LoVo (cell line): ENCODE measurements at regions not wholly inside any gene's neighbourhood (a gene's known extent, or its start where the extent isn't known, plus 50 kb on each side); places are given as distances from the start of the nearest gene placed in this dataset.
A peak's percentile ranks its signal among the peaks of the same experiment; 100 is the strongest.

Experiments used
- DNase-seq: peaks from one replicate; pipeline ENCODE4 v3.0.0-alpha.2; 2016; ENCODE audit warnings: low spot score

DNA sequence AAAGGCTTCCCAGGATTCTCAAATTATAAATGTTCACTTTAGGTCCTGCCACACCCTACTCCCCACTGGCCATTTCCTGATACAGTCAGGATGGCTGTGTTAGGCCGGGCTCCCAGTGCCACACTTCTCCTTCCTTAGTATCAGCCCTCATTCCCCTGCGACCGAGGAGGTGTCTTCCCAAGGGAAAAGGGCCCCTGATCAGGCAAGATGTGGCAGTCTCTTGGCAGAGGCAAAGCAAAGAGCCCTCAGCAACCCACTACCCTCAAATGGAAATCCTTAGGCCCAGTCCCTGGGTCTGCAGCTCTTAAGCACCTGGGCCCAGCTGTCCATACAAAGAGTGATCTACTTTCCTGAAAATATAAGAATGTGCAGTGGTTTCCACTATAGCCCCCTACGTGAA is 96.5 kb upstream of the VASH1 start:
- no peak for DNase-seq

DNA sequence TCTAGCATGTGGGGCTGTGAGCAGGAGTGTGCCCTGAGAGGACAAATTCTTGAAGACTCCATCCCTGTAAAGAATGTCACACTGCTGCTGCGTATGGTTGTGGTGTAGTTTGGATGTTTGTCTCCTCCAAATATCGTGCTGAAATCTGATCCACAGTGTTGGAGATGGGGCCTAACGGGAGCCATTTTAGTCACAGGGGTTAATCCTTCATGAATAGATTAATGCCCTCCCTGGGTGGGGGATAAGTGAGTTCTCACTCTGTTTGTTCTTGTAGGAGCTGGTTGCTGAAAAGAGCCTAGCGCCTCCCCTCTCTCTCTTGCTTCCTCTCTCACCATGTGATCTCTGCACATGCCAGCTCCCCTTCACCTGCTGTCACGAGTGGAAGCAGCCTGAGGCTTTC is 94.5 kb upstream of the VASH1 start:
- no peak for DNase-seq

DNA sequence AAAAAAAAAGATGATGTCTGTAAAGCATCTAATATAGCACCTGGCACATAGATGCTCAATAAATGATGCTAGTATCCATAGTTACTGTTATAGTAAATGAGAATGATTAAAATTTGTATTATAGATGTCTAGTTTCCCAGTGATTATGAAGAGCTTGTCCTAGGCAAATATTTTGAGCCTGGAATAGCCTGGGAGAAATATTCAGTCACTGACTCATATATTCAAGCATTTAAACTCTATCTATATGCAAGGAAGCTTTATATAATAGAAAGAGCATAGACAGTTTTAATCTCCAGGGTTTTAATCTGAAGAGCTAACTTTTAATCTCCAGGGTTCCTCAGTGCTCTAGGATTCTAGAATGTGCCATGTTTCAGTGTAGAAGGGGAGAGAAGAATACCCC is 91.5 kb upstream of the VASH1 start:
- DNase-seq: no peak

DNA sequence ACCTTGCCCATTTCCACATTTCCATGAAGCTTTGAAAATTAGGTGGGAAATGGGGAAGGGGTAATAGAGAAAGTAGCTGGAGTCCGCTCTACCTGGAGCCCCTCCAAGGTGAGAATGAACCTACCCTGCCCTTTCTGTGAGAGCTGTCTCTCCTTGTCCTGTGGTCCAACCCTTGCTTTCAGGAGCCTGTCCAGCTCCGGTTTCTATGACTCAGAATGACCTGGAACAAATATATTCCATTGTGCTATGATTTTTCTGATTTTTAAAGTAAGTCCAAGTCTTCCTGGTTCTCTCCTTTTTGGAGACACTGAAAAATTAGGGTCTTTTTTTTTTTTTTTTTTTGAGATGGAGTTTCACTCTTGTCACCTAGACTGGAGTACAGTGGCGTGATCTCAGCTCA is 89.1 kb upstream of the VASH1 start:
- no peak for DNase-seq

DNA sequence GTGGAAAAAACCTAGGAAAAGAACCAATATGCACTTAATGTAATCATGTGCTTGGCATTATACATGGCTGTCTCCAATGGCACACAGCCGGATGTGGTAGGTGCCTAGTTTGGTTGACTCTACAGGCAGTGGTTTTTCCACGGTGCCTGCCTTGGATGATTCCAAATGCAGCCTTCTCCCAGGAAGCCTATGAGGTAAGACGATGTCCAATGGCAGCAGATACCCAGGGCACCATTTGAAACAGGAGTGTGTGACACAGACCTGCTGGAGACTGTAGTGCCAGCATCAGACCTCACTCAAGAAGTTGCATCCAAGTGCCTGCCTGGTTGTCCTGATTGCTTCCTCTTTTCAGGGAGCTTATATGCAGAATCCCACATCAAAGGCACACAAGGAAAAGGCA is 88.0 kb upstream of the VASH1 start:
- no peak for DNase-seq

DNA sequence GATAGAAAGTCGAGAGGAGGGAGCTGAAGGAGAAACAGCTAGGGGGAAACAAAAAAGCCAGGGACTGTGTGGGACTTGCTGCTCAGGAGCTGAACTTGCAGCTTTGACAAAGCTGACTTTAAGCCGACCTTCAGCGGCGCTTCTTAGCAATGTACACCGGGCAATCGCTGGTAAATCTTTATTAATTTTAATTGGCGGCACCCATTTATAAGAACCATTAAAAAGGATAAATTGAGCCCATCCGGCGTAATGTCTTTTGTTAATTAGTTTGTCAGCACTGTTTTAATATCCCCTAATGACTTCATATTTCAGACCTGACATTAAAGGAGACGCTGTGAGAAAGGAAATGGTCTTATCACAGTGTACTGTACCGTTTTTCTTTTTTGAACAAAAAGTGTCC is 86.2 kb upstream of the VASH1 start:
- DNase-seq: no peak

DNA sequence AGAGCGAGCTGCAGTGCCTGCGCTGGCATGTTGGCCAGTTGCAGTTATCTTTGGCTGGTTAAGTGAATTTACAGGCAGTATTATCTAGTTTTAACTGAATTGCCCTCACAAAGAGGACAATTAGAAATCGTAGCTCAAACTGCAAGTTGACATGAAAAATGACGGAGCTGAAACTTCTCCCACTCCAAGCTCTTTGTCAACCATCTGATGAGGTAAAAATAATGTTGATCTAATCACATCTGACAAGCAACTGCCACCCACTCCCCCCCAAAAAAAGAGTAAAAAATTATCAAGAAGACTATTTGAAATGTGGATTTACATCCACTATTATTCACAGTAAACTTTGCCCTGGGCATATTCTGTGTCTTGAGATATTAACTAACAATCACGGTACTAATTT is 84.7 kb upstream of the VASH1 start:
- no peak for DNase-seq

DNA sequence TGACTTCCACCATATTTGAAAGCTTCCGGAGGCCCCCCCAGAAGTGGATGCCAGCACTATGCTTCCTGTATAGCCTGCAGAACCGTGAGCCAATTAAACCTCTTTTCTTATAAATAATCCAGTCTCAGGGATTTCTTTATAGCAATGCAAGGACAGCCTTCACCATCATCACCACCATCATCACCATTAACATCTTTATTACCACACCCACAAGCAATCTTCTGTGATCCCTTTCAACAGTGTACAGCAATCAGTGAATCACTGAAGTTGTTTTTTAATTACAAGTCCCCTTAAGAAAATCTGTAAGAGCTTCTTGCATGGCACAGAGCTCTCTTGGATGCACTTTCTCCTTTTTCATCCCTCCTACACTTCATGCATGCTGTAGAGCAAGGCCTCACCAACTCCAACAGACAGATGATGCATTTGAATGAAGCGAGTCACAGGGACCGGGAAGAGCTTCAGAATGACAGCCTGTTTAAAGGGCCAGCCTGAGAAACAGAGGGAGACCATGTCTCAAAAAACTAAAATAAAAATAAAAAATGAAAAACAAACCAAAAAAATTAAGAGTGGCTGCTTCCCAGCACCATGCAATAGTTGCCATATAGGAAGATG is 83.6 kb upstream of the VASH1 start:
- no peak for DNase-seq

DNA sequence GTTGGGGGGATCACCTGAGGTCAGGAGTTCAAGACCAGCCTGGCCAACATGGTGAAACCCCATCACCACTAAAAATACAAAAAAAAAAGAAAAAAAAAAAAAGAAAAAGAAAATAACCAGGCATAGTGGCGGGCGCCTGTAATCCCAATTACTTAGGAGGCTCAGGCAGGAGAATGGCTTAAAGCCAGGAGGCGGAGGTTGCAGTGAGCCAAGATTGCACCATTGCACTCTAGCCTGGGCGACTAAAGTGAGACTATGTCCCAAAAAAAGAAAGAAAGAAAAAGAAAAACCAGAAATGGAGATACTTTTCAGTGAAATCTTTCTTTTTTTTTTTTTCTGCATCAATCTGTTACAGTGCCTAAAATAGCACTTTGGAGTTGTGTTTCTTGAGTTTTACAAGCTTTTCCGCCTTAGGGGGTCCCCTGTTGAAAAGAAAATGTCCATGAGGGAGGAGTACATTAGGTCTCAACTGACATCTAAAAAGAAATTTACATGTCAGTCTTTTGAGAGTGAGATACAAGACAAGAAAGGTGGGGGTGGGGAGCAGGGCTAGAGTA is 82.9 kb upstream of the VASH1 start:
- no peak for DNase-seq

DNA sequence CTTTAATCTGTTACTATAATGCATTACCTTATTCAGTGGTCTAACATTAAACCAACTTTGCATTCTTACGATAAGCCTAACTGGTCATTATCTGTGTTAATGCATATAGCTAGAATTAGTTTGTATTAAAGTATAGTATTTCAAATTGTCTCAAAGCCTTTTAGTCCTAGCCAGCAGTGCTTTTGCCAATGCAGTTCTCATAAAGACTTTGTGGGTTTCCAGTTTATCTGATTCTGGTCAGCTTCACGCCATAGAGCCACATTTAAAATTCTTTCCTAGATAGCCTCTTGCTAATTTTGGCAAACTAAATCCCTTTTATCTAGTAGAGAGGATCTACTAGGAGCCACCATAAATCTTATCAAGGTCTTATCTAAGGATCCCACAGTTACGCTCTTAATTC is 78.9 kb upstream of the VASH1 start:
- no peak for DNase-seq

DNA sequence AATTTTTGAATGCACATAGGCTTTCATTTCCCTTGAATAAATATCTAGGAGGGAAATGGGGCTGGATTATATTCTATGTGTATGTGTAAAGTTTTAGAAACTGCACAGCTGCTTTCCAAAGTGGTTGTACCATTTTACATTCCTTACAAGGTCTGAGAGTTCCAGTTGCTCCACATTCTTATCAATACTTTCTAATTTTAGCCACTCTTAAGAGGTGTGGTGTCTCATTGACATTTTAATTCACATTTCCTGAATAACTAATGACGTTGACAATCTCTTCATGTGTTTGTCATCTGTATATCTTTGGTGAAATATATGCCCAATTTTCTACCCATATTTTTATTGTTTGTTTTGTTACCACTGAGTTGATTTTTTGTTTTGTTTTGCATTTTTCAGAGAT is 74.6 kb upstream of the VASH1 start:
- no peak for DNase-seq

DNA sequence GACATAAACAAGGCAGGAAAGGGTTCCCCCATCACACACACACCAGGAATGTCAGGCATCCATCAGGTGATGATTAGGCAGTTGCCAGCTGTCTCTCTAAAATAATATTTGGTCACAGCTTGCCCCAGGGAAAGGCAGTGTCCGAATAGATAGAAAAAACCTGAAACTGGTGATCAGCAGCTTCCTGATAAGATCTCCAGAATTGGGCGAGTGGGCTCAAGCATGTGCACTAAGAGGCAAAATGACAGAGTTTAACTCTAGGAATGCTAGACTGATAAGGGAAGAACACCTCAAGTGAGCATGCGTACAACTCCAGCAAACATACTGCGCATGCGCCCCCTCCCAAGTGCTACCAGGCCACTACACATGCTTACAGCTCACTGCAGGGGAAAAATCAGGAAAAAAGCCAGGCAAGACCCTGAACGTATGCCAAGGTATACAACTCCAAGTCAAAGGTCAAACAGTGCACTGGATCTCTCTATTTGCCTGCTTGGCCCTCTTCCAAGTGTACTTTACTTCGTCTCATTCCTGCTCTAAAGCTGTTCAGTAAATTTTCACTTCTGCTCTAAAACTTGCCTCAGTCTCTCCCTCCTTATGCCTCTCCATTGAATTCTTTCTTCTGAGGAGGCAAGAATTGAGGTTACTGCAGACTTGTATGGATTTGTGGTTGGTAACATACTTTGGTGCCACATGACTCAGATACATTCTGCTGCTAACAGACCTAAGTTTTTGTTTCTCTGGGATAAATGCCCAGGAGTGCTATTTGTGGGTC is 73.5 kb upstream of the VASH1 start:
- peak; percentile 52 for DNase-seq

DNA sequence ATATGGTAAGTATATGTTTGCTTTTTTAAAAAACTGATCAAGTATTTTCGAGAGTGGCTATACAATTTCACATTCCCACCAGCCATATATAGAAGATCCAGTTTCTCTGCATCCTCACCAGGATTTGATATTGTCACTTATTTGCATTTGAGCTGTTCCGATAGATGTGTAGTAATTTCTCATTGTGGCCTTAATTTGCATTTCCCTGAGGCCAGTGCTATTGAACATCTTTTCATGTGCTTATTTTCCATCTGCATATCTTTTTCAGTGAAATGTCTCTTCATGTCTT is 72.9 kb upstream of the VASH1 start:
- DNase-seq: no peak

DNA sequence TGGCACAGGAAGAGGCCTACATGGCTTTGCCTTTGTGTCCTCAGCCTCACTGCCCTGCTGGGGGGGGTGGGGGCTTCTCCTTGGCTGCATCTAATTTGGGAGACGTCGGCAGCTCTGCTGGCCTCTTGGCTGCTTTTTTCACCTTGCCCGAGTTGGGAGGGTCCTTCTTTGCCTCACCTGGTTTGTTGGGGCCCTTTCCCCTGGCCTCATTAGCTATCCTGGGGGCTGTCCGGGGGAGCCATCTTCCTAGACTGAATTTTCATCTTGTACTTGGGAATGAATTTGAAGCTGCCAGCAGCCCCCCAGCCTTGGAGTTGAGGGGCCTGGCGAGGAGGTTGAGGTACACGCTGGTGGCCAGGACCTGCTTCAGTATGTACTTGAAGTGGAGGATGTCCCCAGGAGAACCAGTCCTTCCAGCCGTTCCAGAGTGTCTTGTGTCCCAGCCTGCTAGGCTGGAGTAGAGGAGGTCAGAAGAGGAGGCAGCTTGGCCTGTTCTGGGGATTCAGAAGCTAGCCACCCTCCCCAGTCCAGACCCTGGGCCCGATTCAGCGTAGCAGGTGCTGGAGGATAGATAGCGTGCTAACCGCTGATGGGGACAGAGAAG is 70.7 kb upstream of the VASH1 start:
- no peak for DNase-seq

DNA sequence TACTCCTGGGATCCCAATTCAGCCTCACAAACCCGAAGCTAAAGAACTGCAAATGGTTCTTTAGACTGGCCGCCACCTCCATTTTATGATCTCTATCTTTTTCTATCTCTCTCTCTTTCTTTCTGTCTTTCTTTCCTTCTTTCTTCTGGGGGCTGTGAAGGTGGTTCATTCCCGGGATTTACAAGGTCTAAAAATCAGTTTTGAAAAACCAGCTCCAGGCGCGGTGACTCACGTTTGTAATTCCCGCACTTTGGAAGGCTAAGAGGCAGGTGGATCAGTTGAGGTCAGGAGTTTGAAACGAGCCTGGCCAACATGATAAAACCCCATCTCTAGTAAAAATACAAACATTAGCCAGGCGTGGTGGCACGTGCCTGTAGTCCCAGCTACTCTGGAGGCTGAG is 67.2 kb upstream of the VASH1 start:
- DNase-seq: no peak

DNA sequence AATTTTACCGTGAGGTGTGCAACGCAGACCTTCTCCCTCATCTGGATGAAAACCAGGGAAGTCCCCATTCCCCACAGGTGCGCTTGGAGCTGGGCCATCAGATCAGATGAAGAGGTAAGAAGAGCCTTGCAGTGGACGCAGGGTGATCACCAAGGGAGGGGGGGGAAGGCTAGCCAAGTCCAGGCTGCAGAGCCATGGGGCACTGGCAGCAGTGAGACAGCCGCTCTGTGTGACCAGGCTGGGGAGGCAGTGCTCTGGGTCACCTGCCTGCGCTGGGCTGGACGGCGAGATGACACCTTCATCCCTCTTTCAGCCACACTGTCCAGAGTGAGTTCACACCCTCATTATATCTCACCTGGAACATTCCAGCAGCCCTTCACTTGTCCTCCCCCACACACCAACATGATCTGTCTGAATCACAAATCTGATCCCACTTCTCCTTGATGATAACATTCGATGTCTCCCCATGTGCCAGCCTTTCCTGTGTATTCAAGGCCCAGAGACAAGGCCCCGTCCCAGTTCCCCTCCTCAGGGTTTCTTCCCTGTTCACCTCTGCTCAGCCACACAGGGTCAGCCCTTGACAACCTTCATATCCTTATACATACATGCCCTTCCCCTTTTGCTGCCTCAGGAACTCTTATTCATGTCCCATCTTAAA is 65.9 kb upstream of the VASH1 start:
- no peak for DNase-seq

DNA sequence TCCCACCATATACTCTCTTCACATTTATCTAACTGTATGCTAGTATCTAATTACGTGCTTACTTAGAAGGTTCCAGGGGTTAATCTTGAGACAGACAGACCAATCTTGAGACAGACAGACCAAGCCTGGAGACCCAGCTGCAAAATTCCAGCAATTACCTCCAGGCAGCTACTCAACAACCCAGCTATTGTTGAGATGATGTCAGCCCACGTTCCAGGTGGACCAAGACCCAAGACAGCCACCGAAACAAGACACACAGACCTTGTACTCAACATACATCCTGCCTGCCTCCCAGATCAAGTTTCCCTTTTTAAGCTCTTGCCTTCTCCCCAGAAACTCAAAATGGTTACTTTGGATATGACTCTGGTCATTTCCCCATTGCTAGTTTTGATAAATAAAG is 64.9 kb upstream of the VASH1 start:
- DNase-seq: no peak

DNA sequence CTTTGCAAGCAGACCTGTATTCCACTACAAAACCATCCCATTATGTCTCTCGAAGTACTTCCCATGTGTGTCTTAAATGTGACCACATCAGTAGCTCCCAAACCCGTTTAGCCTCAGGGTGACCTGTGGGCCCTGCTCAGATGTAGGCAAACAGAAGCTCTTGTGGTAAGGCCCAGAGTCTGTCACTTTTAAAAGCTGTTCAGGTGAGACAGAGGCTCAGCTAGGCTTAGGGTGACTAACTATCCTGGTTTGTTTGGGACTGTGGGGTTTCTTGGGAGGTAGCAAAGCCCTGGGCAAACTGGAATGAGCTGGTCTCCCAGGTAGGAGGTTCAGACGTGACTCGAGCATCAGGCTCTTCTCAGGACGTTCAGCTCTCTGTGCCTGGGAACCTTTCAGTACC is 64.5 kb upstream of the VASH1 start:
- no peak for DNase-seq

DNA sequence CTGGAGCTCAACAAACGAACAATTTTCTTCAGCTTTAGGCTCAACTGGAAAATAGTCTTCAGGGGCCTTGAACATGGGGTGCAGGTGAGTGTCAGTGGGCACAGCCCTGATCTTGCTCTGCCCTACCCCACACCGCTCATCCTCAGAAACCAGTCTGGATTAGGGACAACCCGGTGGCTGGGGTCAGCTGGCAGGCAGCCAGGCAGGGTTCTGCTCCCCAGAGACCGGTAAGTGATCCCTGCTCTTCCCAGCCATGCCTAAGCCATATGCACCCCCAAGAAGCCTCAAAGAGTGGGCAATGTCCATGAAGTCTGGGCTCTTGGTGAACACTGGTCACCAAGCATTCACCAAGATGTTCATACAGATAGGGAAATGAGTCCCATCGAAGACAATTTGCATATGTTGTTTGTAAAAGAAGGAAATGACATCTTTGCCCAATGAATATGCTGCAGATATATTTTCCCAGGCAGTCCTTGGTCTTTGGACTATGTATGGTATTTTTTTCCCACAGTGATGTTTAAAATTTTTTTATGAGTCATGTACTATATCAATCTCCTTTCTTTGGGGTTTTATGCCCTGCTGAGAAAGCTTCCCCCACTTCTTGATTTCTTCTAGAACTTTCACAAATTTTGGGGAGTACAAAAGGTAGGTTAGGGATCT is 63.9 kb upstream of the VASH1 start:
- no peak for DNase-seq

DNA sequence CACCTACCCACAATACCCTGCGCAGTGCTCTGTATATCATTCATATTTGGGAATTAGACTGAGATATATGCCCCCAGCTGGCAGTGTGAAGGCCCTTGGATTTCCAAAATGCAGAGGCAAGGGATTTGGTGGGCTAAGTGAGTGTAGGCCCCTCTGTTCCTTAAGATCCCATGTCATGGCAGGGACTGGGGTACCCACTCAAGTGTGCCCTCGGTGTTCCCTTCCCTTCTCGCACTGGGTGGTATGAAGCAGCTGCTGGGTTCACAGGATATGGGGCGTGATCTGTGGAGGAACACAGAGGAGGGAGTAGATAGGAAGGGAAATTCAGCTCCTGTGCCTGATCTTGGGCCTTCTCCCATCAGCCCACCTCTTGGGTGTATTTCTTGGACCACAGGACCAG is 63.1 kb upstream of the VASH1 start:
- no peak for DNase-seq

DNA sequence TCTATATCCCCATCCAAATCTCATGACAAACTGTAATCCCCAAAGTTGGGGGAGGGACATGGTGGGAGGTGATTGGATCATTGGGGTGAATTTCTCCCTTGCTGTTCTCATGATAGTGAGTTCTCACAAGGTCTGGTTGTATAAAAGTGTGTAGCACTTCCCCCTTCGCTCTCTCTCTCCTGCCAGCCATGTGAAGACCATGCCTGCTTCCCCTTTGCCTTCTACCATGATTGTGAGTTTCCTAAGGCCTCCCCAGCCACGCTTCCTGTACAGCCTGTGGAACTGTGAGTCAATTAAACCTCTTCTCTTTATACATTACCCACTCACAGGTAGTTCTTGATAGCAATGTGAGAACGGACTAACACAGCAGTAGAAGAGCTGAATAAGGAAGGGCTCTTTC is 62.6 kb upstream of the VASH1 start:
- no peak for DNase-seq

DNA sequence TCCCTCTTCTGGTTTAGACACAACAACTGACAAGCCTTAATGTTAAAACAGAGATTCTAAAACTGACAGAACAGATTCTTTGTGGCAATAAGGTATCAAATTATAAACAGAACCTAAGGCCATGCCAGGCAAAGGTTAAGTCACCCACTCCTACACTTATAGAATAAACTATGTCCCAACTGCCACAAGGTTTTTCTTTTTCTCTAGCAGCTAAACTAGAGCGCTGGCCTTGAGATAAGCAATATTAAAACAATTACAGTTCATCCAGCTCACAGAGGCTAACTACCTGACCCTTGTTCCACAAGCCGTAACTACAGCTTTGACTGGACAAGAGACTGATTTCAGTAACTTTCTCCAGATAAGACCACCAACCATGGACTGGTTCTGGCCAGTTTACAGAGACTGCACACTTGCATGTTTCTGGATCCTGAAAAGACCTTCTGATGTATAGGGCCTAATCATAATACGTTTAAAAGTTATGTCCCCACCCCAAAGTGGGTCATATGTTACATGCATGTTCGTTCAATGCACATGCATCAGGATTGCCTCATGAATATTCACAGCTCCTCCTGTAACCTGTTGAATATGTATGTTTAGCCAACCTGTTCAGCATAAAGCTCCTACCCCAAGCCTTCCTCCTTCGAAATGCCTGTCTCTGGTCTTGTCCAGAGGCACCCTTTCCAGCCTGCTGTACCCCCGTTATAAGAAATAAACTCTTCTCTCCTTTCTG is 61.9 kb upstream of the VASH1 start:
- no peak for DNase-seq
